Karpas-422 (cell line): ENCODE measurements at regions not wholly inside any gene's neighbourhood (a gene's known extent, or its start where the extent isn't known, plus 50 kb on each side); places are given as distances from the start of the nearest gene placed in this dataset.
"Not testable (repeated sequence)": the region's sequence is repeated elsewhere in the genome, so short reads cannot be mapped to it uniquely, and the experiment has no call there.

Experiments used
- DNase-seq: peaks from one replicate; pipeline ENCODE4 v3.0.0-alpha.2; 2015
- H2AFZ ChIP-seq: fragments of 200-600 bp; sonication (generic); 2 replicates; pipeline ENCODE4 v1.6.1; 2014; ENCODE audit warnings: antibody characterized with exemption, low read length, mixed read lengths
- H3K27ac ChIP-seq: fragments of 200-600 bp; sonication (generic); 2 replicates; pipeline ENCODE4 v1.5.1; 2014; ENCODE audit warnings: mild to moderate bottlenecking, low read length, moderate library complexity
- H3K27me3 ChIP-seq: fragments of 200-600 bp; sonication (generic); 2 replicates; pipeline ENCODE4 v1.6.1; 2014; ENCODE audit warnings: low read length, mixed read lengths
- H3K36me3 ChIP-seq: fragments of 200-600 bp; sonication (generic); 2 replicates; pipeline ENCODE4 v1.6.1; 2014; ENCODE audit warnings: low read length, mixed read lengths; ENCODE audit not compliant: insufficient read depth
- H3K4me1 ChIP-seq: fragments of 200-600 bp; sonication (generic); 2 replicates; pipeline ENCODE4 v1.6.1; 2014; ENCODE audit warnings: mild to moderate bottlenecking, low read length, mixed read lengths
- H3K4me2 ChIP-seq: fragments of 200-600 bp; sonication (generic); 2 replicates; pipeline ENCODE4 v1.6.1; 2014; ENCODE audit warnings: low read length, low read depth, mild to moderate bottlenecking; ENCODE audit not compliant: poor library complexity, severe bottlenecking
- H3K4me3 ChIP-seq: fragments of 200-600 bp; sonication (generic); 2 replicates; pipeline ENCODE4 v1.5.1; 2014; ENCODE audit warnings: mild to moderate bottlenecking, antibody characterized with exemption, low read length, mixed read lengths
- H3K79me2 ChIP-seq: fragments of 200-600 bp; sonication (generic); 2 replicates; pipeline ENCODE4 v1.6.1; 2014; ENCODE audit warnings: mild to moderate bottlenecking, low read length, mixed read lengths
- H3K9ac ChIP-seq: fragments of 200-600 bp; sonication (generic); 2 replicates; pipeline ENCODE4 v1.6.0; 2014; ENCODE audit warnings: low read length
- H3K9me2 ChIP-seq: fragments of 200-600 bp; sonication (generic), shearing (Covaris generic); replicated peaks from 2 replicates; pipeline ENCODE4 v1.6.0; 2014; ENCODE audit warnings: mild to moderate bottlenecking, low read length, moderate library complexity; ENCODE audit not compliant: insufficient read depth
- H3K9me3 ChIP-seq: fragments of 300-700, 200-600 bp; sonication (generic); 2 replicates; pipeline ENCODE4 v1.6.1; 2014; ENCODE audit warnings: low read length, mixed read lengths
- H4K20me1 ChIP-seq: fragments of 200-600 bp; sonication (generic); 2 replicates; pipeline ENCODE4 v1.6.1; 2014; ENCODE audit warnings: mild to moderate bottlenecking, antibody characterized with exemption, low read length, low read depth; ENCODE audit not compliant: insufficient read depth

DNA sequence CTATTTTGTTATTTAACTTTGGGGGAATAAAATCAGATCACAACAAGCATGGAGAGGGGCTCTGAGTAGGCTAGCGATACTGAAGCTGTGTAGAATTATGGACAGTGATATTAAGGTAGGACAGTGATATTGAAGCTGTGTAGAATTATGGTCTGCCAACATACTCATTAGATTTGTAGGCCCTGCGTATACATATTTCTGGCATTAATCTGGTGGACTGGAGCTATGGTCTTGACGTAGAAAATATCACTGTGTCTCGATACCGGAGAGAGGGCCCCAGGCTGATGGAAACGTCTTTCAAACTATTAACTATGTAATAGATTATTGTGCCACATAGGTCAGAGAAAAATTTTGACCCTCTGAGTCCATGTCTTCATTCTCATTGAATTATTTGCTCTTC is 511.4 kb downstream of the ADCYAP1 start:
- H3K9ac ChIP-seq: no peak overlapping the region
- no peak for DNase-seq
- no peaks in the 10 kb centered on the region for H3K27me3 ChIP-seq
- no peaks in the 10 kb centered on the region for H3K36me3 ChIP-seq
- H3K4me1 ChIP-seq: no peaks in the 10 kb centered on the region
- H3K79me2 ChIP-seq: no peaks in the 10 kb centered on the region
- H3K9me2 ChIP-seq: no peaks in the 10 kb centered on the region
- H4K20me1 ChIP-seq: no peaks in the 10 kb centered on the region
- peaks cover 8% of the 10 kb centered on the region for H3K9me3 ChIP-seq
- H3K27ac ChIP-seq: no peak overlapping the region
- H2AFZ ChIP-seq: no peak overlapping the region
- H3K4me2 ChIP-seq: no peak overlapping the region
- H3K4me3 ChIP-seq: no peak overlapping the region

DNA sequence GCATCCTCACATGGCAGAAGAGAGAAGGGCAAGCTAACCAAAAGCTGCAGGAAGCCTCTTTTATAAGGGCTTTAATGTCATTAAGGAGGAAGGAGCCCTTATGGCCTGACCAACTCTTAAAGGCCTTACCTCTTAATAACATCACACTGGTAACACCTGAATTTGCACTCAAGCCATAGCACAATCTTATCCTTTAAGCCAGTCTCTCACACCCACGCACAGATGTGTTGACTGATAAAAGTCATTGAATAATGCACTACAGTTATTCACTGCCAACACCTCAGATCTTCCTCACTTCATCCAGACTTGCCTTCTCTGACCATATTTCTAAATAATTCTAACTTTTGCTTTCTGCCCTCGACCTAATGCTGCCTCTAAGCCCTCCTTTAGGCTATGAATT is 516.8 kb downstream of the ADCYAP1 start:
- Histone ChIP-seq H3K9ac (no peak overlapping the region), H3K27ac (no peak overlapping the region), H4K20me1 (no peaks in the 10 kb centered on the region), H3K4me1 (no peaks in the 10 kb centered on the region), H3K4me2 (no peak overlapping the region), H3K36me3 (no peaks in the 10 kb centered on the region), H3K27me3 (no peaks in the 10 kb centered on the region), H3K4me3 (no peak overlapping the region), H3K9me3 (peaks cover 23% of the 10 kb centered on the region), H3K9me2 (no peaks in the 10 kb centered on the region), H3K79me2 (no peaks in the 10 kb centered on the region), H2AFZ (no peak overlapping the region)
- DNase-seq: no peak

DNA sequence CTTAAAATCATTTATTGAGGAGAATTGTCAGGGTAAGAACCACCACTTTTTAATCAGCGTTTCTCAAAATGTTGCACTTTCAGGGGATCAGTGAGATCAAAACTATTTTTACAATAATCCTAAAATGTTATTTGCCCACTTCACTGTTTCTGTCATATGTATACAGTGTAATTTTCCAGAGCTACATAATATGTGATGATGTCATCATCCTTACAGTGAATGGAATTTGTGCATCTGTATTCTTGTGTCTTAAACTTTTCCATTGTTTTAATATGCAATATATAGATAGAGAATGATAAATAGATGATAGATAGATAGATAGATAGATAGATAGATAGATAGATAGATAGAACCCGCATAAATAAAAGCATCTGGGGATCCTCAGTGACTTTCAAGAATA is 518.0 kb downstream of the ADCYAP1 start:
- no peaks in the 10 kb centered on the region for H4K20me1 ChIP-seq
- H2AFZ ChIP-seq: no peak overlapping the region
- DNase-seq: no peak
- no peaks in the 10 kb centered on the region for H3K36me3 ChIP-seq
- H3K9me3 ChIP-seq: peaks cover 22% of the 10 kb centered on the region
- H3K27me3 ChIP-seq: no peaks in the 10 kb centered on the region
- H3K9me2 ChIP-seq: no peaks in the 10 kb centered on the region
- H3K27ac ChIP-seq: no peak overlapping the region
- no peak overlapping the region for H3K4me3 ChIP-seq
- H3K4me2 ChIP-seq: no peak overlapping the region
- H3K4me1 ChIP-seq: no peaks in the 10 kb centered on the region
- no peak overlapping the region for H3K9ac ChIP-seq
- no peaks in the 10 kb centered on the region for H3K79me2 ChIP-seq

DNA sequence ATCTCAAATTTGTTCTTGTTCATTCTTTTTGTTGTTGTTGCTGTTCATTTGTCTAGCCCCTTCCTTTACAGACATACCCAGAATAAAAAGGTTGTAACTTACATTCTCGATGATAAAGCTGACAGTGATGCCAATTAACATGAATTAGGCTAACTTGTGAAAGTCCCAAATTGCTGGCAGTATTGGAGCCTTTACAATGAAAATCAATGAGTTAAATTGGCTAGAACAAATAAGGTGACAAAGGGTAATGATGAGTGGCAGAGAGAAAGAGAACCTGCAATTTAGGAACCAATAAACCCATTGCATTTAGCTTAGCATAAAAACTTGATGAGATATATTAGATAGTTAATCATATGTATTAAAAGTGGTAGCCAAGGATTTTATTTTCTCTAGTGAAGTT is 521.0 kb downstream of the ADCYAP1 start:
- Histone ChIP-seq H3K4me2 (no peak overlapping the region), H3K9ac (no peak overlapping the region), H3K9me2 (no peaks in the 10 kb centered on the region), H3K9me3 (peaks cover 26% of the 10 kb centered on the region), H3K4me3 (no peak overlapping the region), H3K36me3 (no peaks in the 10 kb centered on the region), H3K79me2 (no peaks in the 10 kb centered on the region), H4K20me1 (no peaks in the 10 kb centered on the region), H3K27ac (no peak overlapping the region), H3K27me3 (no peaks in the 10 kb centered on the region), H3K4me1 (no peaks in the 10 kb centered on the region), H2AFZ (no peak overlapping the region)
- DNase-seq: no peak

DNA sequence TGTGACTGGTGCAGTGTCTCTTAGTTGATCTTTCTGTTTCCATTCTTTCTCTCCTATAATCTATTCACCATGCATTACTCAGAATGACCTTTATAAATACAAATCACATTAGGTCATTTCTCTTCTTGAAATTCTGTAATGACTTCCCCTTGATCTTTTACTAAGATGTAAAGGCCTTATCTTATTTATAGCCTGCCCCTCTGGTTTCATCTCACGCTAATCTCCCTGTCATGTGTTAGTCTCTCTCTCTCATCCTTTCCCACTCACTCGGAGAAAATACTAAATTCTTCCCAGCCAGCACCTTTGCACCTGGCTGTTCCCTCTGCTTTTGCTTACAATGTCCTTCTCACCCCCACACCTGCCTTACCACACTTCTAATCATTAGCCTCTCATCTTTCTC is 530.8 kb downstream of the ADCYAP1 start:
- H3K27me3 ChIP-seq: no peaks in the 10 kb centered on the region
- H3K36me3 ChIP-seq: no peaks in the 10 kb centered on the region
- no peaks in the 10 kb centered on the region for H3K9me2 ChIP-seq
- no peak overlapping the region for H3K4me2 ChIP-seq
- H3K9me3 ChIP-seq: peaks cover 13% of the 10 kb centered on the region; the same call in 1 of the 2 replicates
- no peaks in the 10 kb centered on the region for H3K4me1 ChIP-seq
- no peak for DNase-seq
- H3K27ac ChIP-seq: no peak overlapping the region
- H3K9ac ChIP-seq: no peak overlapping the region
- no peak overlapping the region for H3K4me3 ChIP-seq
- H3K79me2 ChIP-seq: no peaks in the 10 kb centered on the region
- no peak overlapping the region for H2AFZ ChIP-seq
- no peaks in the 10 kb centered on the region for H4K20me1 ChIP-seq

DNA sequence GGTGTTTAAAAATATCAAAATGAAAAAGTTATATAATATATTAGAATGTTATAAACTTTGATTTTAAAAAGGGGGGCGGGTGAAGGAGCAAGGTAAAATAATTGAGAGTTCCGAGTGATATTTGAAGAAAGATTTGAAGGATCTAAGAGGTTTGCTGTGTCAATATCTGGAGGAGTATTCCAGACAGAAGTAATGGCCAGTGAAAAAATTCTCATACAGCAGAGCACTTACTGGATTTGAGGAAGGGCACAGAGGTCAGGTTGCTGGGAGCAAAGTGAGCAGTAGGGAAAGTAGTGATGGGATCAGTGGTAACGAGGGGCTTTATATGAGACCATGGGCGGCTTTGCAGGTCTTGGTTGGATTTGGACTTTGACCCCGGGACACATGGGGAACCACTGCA is 531.5 kb downstream of the ADCYAP1 start:
- no peak for DNase-seq
- no peak overlapping the region for H3K4me2 ChIP-seq
- no peak overlapping the region for H2AFZ ChIP-seq
- peaks cover 13% of the 10 kb centered on the region; the same call in 1 of the 2 replicates for H3K9me3 ChIP-seq
- no peaks in the 10 kb centered on the region for H3K4me1 ChIP-seq
- no peak overlapping the region for H3K4me3 ChIP-seq
- no peaks in the 10 kb centered on the region for H3K9me2 ChIP-seq
- no peaks in the 10 kb centered on the region for H3K27me3 ChIP-seq
- no peak overlapping the region for H3K9ac ChIP-seq
- H4K20me1 ChIP-seq: no peaks in the 10 kb centered on the region
- H3K79me2 ChIP-seq: no peaks in the 10 kb centered on the region
- H3K27ac ChIP-seq: no peak overlapping the region
- no peaks in the 10 kb centered on the region for H3K36me3 ChIP-seq

DNA sequence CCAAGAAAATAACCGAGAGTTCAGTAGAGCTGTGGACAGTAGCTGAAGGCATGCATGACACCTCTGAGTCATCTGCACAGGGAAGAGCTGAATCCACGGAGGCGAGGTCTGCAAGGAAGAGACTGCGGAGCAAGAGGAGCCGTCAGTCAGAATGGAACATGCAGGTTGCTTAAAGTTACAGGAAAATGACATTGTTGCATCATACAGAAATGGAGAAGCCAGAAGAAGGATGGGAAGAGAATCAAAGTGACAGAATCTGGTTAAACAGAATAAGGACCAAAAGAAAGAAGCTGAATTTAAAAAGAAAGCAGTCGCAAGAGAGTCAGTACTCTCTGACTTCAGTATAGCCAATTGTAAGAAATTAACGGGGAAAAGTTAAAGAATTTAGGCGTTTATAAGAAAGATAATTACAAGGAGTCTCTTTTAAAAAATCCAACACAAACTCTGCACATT is 533.8 kb downstream of the ADCYAP1 start:
- Histone ChIP-seq H3K9ac (no peak overlapping the region), H2AFZ (no peak overlapping the region), H4K20me1 (no peaks in the 10 kb centered on the region)

DNA sequence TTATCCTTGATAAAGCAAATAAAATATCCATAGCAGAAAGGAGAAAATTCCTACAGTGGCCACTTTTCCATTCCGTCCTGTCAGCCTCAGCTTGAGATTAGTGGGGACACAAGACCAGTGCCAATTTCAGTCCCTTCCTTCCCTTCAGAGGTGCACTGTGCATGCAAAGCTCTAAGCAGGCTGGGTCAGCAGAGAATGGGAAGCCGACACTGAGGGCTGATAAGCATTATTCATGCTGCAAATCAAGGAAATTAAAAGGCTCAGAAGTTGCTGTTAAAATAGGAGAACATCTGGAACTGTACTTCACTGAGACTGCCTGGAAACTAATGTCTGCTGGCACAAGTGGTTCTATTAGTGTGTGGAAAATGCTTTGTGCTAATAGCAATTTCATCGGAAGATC is 534.3 kb downstream of the ADCYAP1 start:
- no peaks in the 10 kb centered on the region for H3K36me3 ChIP-seq
- no peaks in the 10 kb centered on the region for H4K20me1 ChIP-seq
- no peaks in the 10 kb centered on the region for H3K9me2 ChIP-seq
- H3K4me1 ChIP-seq: no peaks in the 10 kb centered on the region
- H3K9ac ChIP-seq: no peak overlapping the region
- no peak overlapping the region for H3K4me2 ChIP-seq
- DNase-seq: no peak
- no peak overlapping the region for H3K4me3 ChIP-seq
- H2AFZ ChIP-seq: no peak overlapping the region
- peaks cover 9% of the 10 kb centered on the region; the same call in 1 of the 2 replicates for H3K9me3 ChIP-seq
- no peak overlapping the region for H3K27ac ChIP-seq
- H3K79me2 ChIP-seq: no peaks in the 10 kb centered on the region
- no peaks in the 10 kb centered on the region for H3K27me3 ChIP-seq

More for the DNA sequence above, 533.8 kb downstream of the ADCYAP1 start:
- H3K36me3 ChIP-seq: no peaks in the 10 kb centered on the region
- H3K9me3 ChIP-seq: peaks cover 9% of the 10 kb centered on the region; the same call in 1 of the 2 replicates
- no peak overlapping the region for H3K27ac ChIP-seq
- no peaks in the 10 kb centered on the region for H3K4me1 ChIP-seq
- no peaks in the 10 kb centered on the region for H3K27me3 ChIP-seq
- H3K79me2 ChIP-seq: no peaks in the 10 kb centered on the region
- no peak overlapping the region for H3K4me2 ChIP-seq
- no peaks in the 10 kb centered on the region for H3K9me2 ChIP-seq
- no peak overlapping the region for H3K4me3 ChIP-seq
- DNase-seq: no peak

DNA sequence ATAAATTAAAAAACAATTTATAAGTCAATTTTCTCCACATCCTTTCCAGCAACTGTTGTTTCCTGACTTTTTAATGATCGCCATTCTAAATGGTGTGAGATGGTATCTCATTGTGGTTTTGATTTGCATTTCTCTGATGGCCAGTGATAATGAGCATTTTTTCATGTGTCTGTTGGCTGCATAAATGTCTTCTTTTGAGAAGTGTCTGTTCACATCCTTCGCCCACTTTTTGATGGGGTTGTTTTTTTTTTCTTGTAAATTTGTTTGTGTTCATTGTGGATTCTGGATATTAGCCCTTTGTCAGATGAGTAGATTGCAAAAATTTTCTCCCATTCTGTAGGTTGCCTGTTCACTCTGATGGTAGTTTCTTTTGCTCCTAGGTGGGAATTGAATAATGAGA is 539.4 kb downstream of the ADCYAP1 start:
- H3K36me3 ChIP-seq, H2AFZ ChIP-seq, H3K4me2 ChIP-seq, H3K9ac ChIP-seq, H3K4me1 ChIP-seq, H3K9me2 ChIP-seq, H3K79me2 ChIP-seq, H4K20me1 ChIP-seq, DNase-seq, H3K27me3 ChIP-seq, H3K9me3 ChIP-seq, H3K27ac ChIP-seq, H3K4me3 ChIP-seq: not testable (repeated sequence)
